Kidney epithelial cell (primary cell): ENCODE measurements at regions not wholly inside any gene's neighbourhood (a gene's known extent, or its start where the extent isn't known, plus 50 kb on each side); places are given as distances from the start of the nearest gene placed in this dataset.

Experiments used
- DNase-seq: peaks from one replicate; pipeline ENCODE4 v3.0.0-alpha.2; 2010; ENCODE audit warnings: low read depth
- H3K27me3 ChIP-seq: 2 replicates; pipeline ENCODE4 v1.6.0; 2011; ENCODE audit warnings: low read length; ENCODE audit not compliant: control insufficient read depth, insufficient read depth
- H3K36me3 ChIP-seq: 2 replicates; pipeline ENCODE4 v1.5.1; 2011; ENCODE audit warnings: low read length; ENCODE audit not compliant: control insufficient read depth, insufficient read depth
- H3K4me3 ChIP-seq: 2 replicates; pipeline ENCODE4 v1.5.1; 2011; ENCODE audit warnings: low read depth, mild to moderate bottlenecking, control low read depth, low read length
- TF ChIP-seq, protein P1 (sequence below): IDR thresholded peaks from 2 replicates; pipeline ENCODE4 v1.5.1; 2011; ENCODE audit warnings: mild to moderate bottlenecking, moderate library complexity, low read length, control low read depth, inconsistent platforms; ENCODE audit not compliant: insufficient read depth, poor library complexity, severe bottlenecking

- DNase-seq = no peak
- H3K4me3 ChIP-seq = no peak overlapping the region
- no peaks in the 10 kb centered on the region for H3K27me3 ChIP-seq
- TF ChIP-seq, protein P1, sequence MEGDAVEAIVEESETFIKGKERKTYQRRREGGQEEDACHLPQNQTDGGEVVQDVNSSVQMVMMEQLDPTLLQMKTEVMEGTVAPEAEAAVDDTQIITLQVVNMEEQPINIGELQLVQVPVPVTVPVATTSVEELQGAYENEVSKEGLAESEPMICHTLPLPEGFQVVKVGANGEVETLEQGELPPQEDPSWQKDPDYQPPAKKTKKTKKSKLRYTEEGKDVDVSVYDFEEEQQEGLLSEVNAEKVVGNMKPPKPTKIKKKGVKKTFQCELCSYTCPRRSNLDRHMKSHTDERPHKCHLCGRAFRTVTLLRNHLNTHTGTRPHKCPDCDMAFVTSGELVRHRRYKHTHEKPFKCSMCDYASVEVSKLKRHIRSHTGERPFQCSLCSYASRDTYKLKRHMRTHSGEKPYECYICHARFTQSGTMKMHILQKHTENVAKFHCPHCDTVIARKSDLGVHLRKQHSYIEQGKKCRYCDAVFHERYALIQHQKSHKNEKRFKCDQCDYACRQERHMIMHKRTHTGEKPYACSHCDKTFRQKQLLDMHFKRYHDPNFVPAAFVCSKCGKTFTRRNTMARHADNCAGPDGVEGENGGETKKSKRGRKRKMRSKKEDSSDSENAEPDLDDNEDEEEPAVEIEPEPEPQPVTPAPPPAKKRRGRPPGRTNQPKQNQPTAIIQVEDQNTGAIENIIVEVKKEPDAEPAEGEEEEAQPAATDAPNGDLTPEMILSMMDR = no peak
- no peaks in the 10 kb centered on the region for H3K36me3 ChIP-seq
Measured at GRCh38 chr16:86673956-86674453, 95.7 kb downstream of the FOXL1 start.

DNA sequence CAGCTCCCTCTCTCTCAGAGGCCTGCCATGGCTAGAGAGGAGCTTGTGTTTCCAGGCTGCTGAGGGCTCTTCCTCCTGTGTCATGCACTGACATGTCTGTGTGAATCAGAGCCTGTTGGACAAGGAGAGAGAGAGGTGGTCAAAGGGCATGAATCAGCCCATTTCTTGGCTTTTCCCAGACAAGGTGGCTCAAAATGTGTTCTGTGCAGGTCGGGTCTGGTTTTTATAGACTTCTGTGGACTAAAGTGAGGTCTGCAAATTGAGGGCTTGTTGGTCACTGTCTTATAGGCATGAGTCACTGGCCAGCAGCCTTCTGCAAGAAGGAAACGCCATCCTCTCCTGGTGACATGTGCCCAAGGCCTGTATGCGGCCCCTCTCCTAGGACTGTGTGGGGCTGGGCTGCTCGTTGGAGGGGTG lies 97.9 kb downstream of the FOXL1 start:
- no peaks in the 10 kb centered on the region for H3K36me3 ChIP-seq
- H3K4me3 ChIP-seq = no peak overlapping the region
- H3K27me3 ChIP-seq = no peaks in the 10 kb centered on the region
- TF ChIP-seq, protein P1 = no peak
- DNase-seq = peak; percentile 56

- DNase-seq = no peak
- H3K27me3 ChIP-seq = no peaks in the 10 kb centered on the region
- no peak overlapping the region for H3K4me3 ChIP-seq
- H3K36me3 ChIP-seq = no peaks in the 10 kb centered on the region
- TF ChIP-seq, protein P1 = no peak
Measured at GRCh38 chr16:86679490-86679889, 101.1 kb downstream of the FOXL1 start.

GRCh38 chr16:86680162-86680561 lies 101.8 kb downstream of the FOXL1 start:
- H3K36me3 ChIP-seq = no peaks in the 10 kb centered on the region
- H3K4me3 ChIP-seq = no peak overlapping the region
- H3K27me3 ChIP-seq = no peaks in the 10 kb centered on the region
- TF ChIP-seq, protein P1 = no peak
- DNase-seq = peak; percentile 41

DNA sequence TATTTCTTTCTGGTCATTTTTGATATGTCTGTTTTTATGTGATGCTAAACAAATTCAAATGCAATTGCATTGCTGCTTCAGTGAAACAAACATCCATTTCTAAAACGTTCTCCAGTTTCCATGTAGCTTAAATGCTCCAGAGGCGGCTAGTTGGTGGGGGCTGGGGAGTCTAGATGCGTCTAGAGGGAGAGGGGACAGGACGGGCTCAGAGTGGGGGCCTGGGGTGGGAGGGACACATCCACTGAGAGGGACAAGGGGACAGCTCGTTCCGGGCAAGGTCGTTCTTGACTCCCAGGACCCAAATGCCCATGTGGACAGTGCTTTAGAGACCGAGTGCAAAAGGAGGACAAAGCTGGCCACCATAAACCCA lies 102.3 kb downstream of the FOXL1 start:
- Histone ChIP-seq H3K36me3 (no peaks in the 10 kb centered on the region), H3K4me3 (no peak overlapping the region), H3K27me3 (no peaks in the 10 kb centered on the region)
- TF ChIP-seq, protein P1 = no peak
- no peak for DNase-seq

GRCh38 chr16:86681031-86681756 lies 102.8 kb downstream of the FOXL1 start:
- TF ChIP-seq, protein P1 = no peak
- no peak overlapping the region for H3K4me3 ChIP-seq
- H3K27me3 ChIP-seq = no peaks in the 10 kb centered on the region
- no peak for DNase-seq
- no peaks in the 10 kb centered on the region for H3K36me3 ChIP-seq
